ENCODE measurements at regions not wholly inside any gene's neighbourhood (a gene's known extent, or its start where the extent isn't known, plus 50 kb on each side); places are given as distances from the start of the nearest gene placed in this dataset.

DNA sequence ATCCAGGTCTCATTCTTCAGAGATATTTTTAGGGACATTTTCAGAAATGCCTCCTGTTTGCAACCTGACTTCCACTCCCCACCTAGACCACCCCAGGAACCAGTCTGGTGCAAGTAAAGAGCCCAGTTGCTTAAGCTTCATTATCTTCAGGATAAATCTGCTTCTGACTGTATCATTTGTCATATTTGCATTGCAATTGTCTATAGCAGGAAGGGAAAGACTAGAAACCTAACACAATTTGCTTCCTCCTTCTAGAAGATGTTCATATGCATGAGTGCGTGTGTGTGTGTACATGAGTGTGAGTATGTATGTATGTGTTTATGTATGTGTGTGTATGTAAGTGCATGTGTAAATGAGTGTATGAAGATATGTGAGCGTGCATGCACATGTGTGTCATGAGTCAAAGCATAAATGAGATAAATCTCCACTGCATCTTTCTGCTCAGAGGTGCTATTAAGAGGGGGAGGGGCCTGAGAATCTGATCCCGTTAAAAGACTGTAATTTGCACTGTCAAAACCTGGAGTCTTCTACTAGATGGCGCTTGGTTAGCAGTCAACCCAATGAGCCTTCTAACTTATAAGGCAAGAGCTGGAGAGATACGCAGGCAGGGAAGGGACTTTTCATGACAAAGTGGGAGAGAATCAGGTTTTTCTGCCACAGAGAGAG, 178.8 kb upstream of the KL start:
- TF ChIP-seq POLR2AphosphoS5 (IDR thresholded peaks at IDR 0.05; ENCODE audit: borderline replicate concordance, low read depth, low read length) (no peak), EZH2 (IDR thresholded peaks at IDR 0.05) (no peak)
